ENCODE measurements at regions not wholly inside any gene's neighbourhood (a gene's known extent, or its start where the extent isn't known, plus 50 kb on each side); places are given as distances from the start of the nearest gene placed in this dataset.

DNA sequence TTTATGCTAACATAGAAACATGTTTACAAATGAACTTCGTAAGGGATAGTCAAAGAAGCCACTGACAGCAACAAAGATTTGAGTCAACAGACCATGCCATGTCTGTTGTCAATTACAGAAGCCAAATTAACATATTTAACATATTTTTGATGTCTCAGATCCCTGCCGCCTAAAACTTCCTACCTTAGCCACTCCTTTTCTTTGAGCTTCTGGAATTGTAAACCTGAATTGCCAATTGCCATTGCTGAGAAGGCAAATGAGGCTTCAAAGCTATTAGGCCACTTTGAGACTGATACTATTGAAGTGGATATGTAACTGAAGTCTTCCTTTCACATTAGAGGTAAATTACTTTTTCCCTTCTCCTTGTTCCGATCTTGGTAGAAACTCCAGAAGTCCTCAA, 66.0 kb upstream of the DSEL start:
- Histone ChIP-seq H3K9me3 (ENCODE audit: control insufficient read depth in 4 of 4, low read length in 3 of 4) (no peaks in the 10 kb centered on the region), H3K27me3 (ENCODE audit: control insufficient read depth in 4 of 4, insufficient read depth in 4 of 4, low read length in 3 of 4) (no peaks in the 10 kb centered on the region), H3K27ac (ENCODE audit: low read depth in 1 of 2, low read length in 2 of 2) (no peak overlapping the region), H3K9ac (ENCODE audit: low read depth in 1 of 2, low read length in 2 of 2) (no peak overlapping the region), H3K4me1 (ENCODE audit: control insufficient read depth in 4 of 4, insufficient read depth in 4 of 4, low read length in 3 of 4) (peaks cover 0 to 1% (median 0%) of the 10 kb centered on the region in 4 donors), H3K36me3 (ENCODE audit: control insufficient read depth in 4 of 4, insufficient read depth in 3 of 4, low read depth in 1 of 4, low read length in 3 of 4) (no peaks in the 10 kb centered on the region), H3K4me3 (ENCODE audit: low read depth in 1 of 3, low read length in 3 of 3) (no peak overlapping the region)
- TF ChIP-seq HNF4A (conservative IDR thresholded peaks at IDR 0.05) (no peak), GABPA (IDR thresholded peaks at IDR 0.05 in 1 of 2, conservative IDR thresholded peaks at IDR 0.05 in 1 of 2) (no peak), FOXA1 (IDR thresholded peaks at IDR 0.05) (no peak)
- WGBS: 50% methylated on average over 3 of the region's 3 CpGs
- no peak for DNase-seq (ENCODE audit: low spot score)

DNA sequence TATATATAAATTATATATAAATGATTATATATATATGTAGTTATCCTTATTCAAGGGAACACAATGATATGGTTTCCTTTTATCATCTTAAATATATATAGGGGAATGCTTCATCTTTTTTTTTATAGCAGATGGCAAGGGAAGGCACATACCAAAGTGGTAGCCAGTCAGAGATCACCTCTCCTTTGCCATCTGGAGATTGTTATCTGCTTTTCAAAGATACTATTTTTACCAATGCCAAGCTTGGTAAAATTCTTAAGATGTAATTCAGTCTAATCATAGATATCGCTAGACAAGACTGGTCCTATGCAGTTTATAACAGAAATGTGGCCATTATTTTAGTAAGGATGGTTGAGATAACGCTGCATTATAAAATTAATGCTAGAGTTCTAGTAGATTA, 64.7 kb upstream of the DSEL start:
- Histone ChIP-seq H3K27me3 (ENCODE audit: control insufficient read depth in 4 of 4, insufficient read depth in 4 of 4, low read length in 3 of 4) (no peaks in the 10 kb centered on the region), H3K27ac (ENCODE audit: low read depth in 1 of 2, low read length in 2 of 2) (no peak overlapping the region), H3K4me3 (ENCODE audit: low read depth in 1 of 3, low read length in 3 of 3) (no peak overlapping the region), H3K36me3 (ENCODE audit: control insufficient read depth in 4 of 4, insufficient read depth in 3 of 4, low read depth in 1 of 4, low read length in 3 of 4) (no peaks in the 10 kb centered on the region), H3K9me3 (ENCODE audit: control insufficient read depth in 4 of 4, low read length in 3 of 4) (no peaks in the 10 kb centered on the region), H3K4me1 (ENCODE audit: control insufficient read depth in 4 of 4, insufficient read depth in 4 of 4, low read length in 3 of 4) (peaks cover 0 to 1% (median 0%) of the 10 kb centered on the region in 4 donors), H3K9ac (ENCODE audit: low read depth in 1 of 2, low read length in 2 of 2) (no peak overlapping the region)
- WGBS: 88% methylated on average over 2 of the region's 2 CpGs
- TF ChIP-seq HNF4A (conservative IDR thresholded peaks at IDR 0.05) (no peak), SP1 (IDR thresholded peaks at IDR 0.05) (no peak), RAD21 (IDR thresholded peaks at IDR 0.05) (no peak), YY1 (IDR thresholded peaks at IDR 0.05) (no peak)
- DNase-seq (ENCODE audit: low spot score): no peak

- no peak for TF ChIP-seq HNF4A (conservative IDR thresholded peaks at IDR 0.05)
- TF ChIP-seq RAD21 (IDR thresholded peaks at IDR 0.05): no peak
- TF ChIP-seq EGR1 (IDR thresholded peaks at IDR 0.05; ENCODE audit: low read depth in 2 of 2): no peak
- no peak for TF ChIP-seq TAF1 (conservative IDR thresholded peaks at IDR 0.05)
- TF ChIP-seq HNF4G (IDR thresholded peaks at IDR 0.05): no peak
- TF ChIP-seq NR2F2 (IDR thresholded peaks at IDR 0.05): no peak
- TF ChIP-seq JUND (IDR thresholded peaks at IDR 0.05): no peak
- no peak for TF ChIP-seq FOXA2 (IDR thresholded peaks at IDR 0.05)
- no peak overlapping the region for H3K9ac ChIP-seq (ENCODE audit: low read depth in 1 of 2, low read length in 2 of 2)
- DNase-seq (ENCODE audit: low spot score): no peak
- H3K27ac ChIP-seq (ENCODE audit: low read depth in 1 of 2, low read length in 2 of 2): no peak overlapping the region
- no peak overlapping the region for H3K4me3 ChIP-seq (ENCODE audit: low read depth in 1 of 3, low read length in 3 of 3)
- no peaks in the 10 kb centered on the region for H3K27me3 ChIP-seq (ENCODE audit: control insufficient read depth in 4 of 4, insufficient read depth in 4 of 4, low read length in 3 of 4)
- H3K36me3 ChIP-seq (ENCODE audit: control insufficient read depth in 4 of 4, insufficient read depth in 3 of 4, low read depth in 1 of 4, low read length in 3 of 4): no peaks in the 10 kb centered on the region
- no peaks in the 10 kb centered on the region for H3K9me3 ChIP-seq (ENCODE audit: control insufficient read depth in 4 of 4, low read length in 3 of 4)
- H3K4me1 ChIP-seq (ENCODE audit: control insufficient read depth in 4 of 4, insufficient read depth in 4 of 4, low read length in 3 of 4): no peaks in the 10 kb centered on the region
These were observed 60.9 kb upstream of the DSEL start for GRCh38 chr18:67577386-67577785.

GRCh38 chr18:67574749-67575148, 58.2 kb upstream of the DSEL start:
- no peak overlapping the region for H3K27ac ChIP-seq (ENCODE audit: low read depth in 1 of 2, low read length in 2 of 2)
- H3K9ac ChIP-seq (ENCODE audit: low read depth in 1 of 2, low read length in 2 of 2): no peak overlapping the region
- 91% methylated on average over 3 of the region's 3 CpGs for WGBS
- H3K27me3 ChIP-seq (ENCODE audit: control insufficient read depth in 4 of 4, insufficient read depth in 4 of 4, low read length in 3 of 4): no peaks in the 10 kb centered on the region
- DNase-seq (ENCODE audit: low spot score): no peak
- no peaks in the 10 kb centered on the region for H3K4me1 ChIP-seq (ENCODE audit: control insufficient read depth in 4 of 4, insufficient read depth in 4 of 4, low read length in 3 of 4)
- no peak for TF ChIP-seq HNF4G (IDR thresholded peaks at IDR 0.05)
- TF ChIP-seq, protein P1, sequence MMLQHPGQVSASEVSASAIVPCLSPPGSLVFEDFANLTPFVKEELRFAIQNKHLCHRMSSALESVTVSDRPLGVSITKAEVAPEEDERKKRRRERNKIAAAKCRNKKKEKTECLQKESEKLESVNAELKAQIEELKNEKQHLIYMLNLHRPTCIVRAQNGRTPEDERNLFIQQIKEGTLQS (IDR thresholded peaks at IDR 0.05): no peak
- no peaks in the 10 kb centered on the region for H3K9me3 ChIP-seq (ENCODE audit: control insufficient read depth in 4 of 4, low read length in 3 of 4)
- H3K4me3 ChIP-seq (ENCODE audit: low read depth in 1 of 3, low read length in 3 of 3): no peak overlapping the region
- no peaks in the 10 kb centered on the region for H3K36me3 ChIP-seq (ENCODE audit: control insufficient read depth in 4 of 4, insufficient read depth in 3 of 4, low read depth in 1 of 4, low read length in 3 of 4)

Measured in liver (tissue), 7 donors.